ENCODE measurements at regions not wholly inside any gene's neighbourhood (a gene's known extent, or its start where the extent isn't known, plus 50 kb on each side); places are given as distances from the start of the nearest gene placed in this dataset.

DNA sequence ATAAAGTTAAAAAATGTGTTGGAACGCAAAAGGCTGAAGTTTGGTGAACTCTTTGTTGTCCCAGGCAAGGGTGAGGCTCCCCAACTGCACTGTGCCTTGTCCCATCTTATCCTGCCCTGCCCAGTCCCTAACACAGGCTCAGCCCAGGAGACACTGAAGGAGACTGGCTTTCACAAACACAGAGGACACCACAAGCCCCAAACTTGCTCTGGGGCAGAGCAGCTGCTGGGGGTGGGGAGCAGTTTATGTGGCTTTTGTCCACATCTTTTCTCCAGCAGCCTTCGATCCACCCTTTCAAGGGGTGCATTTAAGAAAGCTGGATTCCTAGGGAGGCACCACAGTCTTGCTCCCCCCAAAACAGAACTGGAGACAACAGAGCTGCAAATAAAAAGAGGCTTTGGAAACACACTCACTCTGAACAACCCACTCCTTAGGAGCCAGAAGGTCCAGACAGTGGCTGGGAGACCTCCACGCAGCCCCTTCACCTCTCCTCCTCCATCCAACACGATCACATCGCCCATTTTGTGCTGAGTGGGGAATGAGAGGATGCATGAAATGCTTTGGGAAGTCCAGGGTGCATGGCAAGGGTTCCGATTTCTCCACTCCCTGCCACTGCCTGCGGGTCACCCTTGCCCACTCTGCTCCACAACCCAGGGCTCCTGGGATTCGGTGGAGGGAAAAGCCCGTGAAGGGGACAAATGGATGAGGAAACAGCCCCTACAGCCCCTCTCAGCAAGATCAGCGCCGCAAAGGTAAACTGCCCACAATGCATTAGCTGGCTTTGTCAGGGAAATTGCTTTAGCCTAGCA, 260.5 kb upstream of the TLE3 start:
- no peak for DNase-seq

DNA sequence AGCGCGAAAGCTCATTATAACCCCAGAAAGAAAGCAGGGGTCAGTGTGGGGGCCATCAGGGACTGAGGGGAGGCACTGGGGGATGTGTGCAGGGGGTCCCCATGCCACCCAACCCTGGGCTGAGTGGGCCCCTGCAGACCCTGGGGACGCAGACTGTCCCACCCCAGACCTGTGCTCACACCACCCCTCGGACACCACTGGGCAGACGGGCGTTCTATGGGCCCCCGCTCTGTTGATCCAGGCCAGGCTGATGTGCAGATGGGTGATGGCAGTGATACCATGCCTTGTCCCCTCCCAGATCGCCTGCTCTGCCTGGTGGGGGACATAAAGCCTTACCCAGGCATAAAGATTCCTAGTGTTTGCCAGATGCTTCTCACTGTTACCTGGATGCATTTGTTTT, 259.7 kb upstream of the TLE3 start:
- no peak for DNase-seq

DNA sequence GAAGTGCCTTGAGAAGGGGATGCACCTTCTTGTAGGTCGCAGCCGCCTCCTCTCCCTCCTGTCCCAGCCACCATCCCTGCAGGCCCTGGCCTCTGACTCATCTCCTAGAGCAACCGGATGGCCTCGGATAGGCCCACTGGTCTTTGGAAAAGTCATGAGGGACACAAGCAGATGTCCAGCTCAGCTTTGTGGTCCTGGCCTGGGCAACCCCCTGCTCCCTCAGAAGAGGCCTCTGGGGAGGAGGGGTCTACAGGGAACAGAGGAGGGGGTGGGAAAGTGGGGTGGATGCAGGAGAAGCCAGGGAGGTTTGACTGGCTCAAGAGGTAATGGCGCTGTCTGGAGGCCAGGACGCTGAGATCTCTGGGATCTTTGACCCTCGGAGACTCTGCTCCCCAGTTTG, 259.2 kb upstream of the TLE3 start:
- DNase-seq, result no peak

DNA sequence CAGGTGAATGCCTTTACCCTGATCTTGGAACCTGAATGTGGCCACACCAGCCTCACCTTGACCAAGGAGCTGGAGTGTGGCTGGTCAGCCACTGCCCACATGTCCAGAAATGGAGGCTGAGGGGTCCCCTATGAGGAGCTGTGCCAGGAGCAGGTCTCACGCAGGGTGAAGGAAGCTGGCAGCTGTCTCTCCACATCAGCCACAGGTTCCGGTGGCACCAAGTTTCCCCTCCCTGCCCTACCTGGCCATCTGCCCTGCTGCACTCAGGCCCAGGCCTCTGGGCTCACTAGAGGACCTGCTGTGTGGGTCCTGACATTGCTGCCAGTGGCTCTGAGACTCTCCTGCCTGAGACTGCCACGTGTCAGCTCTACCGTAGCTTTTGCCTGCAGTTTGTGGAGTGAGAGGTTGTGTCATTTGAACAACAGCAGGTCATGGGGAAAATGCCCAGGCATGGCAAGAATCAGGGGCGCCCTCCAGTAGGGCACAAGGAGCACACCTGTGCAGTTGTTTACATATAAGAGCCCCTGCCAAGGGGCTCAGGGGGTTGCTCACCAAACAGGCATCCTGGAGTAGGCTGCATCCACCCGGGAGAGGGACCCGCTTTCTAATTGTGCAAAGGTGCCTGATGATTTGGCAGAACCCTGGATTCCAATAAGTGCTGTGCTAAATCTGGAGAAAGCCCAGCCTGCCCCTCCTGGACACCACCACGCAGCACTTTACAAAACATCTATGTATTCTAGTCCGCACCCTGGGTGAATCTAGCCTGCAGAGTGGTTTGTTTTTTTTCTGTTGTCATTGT, 258.5 kb upstream of the TLE3 start:
- DNase-seq, result no peak

DNA sequence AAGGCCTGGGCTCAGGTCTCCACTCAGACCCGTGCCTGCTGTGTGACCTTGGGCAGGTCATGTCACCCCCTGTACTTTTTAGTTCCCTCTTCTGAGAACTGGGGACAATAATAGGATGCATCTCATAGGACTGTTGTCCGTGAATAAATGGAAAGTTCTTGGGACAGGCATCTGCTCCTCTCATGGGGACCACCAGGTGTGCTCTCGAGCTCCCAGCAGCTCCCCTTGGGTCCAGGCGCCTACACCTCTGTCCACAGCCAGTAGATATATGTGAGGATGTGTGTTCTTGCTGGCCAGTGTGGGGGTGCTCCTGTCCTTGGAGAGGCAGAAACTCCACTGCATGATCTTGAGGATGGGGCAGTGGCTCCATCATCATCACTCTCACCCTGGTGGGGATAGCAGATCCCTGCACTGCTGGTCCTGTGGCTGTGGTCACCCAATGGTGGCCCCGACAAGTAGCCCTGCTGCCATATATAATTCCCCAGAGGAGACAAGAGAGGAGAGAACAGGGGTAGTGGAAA, 257.6 kb upstream of the TLE3 start:
- no peak for DNase-seq

DNA sequence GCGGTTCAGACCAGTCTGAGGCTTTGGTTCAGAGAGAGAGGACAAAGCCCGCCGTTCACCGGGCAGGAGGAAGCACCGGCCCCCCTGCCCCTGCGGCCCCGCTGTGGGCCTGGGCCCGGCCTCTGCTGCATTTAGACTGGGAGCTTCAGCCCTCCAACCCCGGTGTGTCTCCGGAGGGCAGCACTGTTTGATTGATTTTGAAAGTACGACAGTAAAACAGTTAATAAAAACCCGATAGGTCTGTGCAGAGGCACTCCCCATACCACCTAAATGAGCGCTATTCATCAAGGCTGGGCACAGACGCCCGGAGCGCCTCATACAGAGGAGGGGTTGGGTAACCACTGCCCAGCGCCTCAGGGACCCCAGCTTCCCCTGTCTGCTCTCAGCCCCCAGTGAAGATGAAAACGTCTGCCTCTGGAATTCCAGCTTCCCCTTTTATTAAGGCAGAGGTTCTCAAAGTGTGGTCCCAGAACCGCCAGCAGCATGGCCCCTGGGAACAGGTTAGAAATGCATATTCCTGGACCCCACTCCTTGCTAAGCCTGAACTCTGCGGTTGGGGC, 256.7 kb upstream of the TLE3 start:
- no peak for DNase-seq

DNA sequence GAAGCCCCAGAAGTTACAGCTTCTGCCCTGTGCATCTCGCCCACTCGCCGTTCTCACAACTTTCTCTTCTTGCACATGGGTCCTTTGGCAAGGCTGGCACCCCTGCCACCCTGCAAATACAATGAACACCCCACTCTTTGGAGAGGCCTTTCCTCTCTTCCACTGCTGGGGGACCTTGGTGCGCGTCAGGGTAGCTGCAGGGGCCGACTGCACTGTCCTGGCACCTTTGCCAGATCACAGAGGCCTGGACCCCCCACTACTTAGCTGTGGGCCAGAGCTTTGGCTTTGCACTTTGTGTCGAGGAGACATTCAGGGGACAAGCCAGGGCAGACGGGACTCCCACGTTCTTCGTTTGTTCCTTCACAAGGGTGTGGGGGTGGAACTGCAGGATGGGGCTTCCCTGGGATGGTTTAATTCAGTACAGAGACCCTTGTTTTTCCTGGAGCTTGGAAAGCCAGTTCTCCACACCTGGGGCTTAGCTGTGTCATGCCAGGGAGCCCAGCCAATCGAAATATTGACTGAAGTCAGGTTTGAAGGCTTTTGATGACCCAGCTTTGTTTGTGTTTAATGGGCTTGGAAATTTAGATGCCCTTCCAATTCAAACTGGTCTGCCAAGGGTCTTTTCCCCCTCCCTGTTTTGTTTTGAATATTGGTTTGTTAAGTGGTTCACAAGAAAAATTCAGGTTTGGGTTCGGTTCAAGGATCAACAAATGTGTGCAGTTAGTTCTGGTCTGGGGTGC, 256.1 kb upstream of the TLE3 start:
- DNase-seq, result no peak

DNA sequence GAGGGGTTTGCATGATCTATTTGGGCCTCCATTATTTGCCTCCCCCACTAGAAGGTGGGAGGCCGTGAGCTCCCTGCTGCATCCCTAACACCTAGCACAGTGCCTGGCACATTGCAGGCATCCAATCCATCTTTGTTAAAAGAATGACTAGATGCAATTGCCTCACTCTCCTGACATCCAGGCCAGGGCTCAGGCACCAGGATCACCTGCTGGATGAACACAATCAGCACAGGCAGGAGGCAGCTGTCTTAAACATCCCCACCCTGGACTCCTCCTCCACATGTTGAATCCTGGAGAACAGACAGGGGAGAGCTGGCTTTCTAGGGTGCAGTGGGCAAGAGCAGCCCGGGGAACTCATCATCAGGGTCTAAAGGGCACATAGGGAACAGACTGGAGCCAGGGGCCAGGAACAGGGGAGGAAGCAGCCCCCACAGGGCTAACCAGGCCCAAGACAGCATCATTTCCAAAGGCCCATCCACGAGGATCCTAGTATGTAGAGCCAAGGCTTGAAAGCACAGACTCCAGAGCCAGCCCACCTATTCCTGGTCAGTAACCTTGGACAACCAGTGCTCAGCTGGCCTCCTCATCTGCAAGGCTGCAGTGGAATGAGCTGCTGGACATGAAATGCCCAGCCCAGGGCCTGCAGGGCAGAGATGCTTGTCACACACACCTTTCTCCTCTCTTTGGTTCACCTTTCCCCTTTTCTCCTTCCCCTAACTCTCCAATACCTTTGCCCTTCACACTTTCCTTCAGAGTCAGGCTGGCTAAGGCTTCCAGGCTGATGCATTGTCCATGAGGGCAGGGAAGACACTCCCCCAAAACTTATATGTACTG, 254.4 kb upstream of the TLE3 start:
- DNase-seq, result no peak

DNA sequence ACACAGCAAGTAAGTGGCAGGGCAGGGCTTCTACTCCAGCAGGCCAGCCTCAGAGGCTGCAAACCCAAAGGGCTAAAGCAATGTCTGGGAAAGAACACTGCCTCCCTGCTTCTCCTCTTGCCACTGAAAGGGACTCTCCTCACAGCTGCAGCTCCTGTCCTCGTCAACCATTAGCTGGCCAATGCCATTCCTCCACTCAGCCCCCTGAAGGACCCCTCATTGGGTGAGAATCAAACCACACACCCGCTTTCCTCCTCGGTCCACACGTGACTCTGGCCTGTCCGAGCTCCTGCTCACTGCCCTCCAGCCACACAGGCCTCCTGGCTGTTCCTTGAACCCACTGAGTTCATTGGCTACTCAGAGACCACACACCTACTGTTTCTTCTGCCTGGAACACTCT, 253.7 kb upstream of the TLE3 start:
- DNase-seq, result no peak

DNA sequence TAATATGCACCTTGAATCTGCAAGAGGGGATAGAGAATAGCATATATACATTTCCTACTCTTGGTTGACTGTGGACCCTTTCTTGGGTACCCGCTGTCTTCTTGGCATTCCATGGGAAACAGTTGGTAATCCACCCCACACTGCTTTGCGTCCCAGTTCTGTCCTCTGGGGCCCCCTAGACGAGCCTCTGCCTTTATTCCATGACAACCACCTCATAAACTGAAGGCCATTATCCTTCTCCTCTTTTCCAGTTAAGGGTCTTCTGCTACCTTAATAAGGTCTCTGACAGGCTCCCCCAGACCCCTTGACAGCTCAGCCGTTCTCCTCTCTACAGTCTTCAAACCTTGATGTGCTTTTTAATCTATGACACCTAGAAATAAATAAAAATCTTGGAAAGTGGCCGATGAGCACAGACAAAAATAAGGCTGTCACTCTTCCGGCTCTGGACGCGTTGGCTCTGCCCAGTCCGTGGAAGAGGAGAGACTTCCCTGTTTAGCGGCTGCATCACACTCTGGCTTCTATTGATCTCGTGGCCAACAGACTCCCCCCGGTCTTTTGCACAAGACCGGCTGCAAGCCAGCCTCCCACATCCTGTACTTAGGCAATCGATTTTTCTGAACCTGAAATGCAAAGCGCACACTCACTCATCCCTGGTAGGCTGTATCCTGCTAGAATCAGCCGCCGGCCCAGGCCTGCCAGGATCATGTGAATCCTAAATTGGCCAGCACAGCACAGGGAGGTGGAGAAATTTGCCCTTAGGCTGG, 251.0 kb upstream of the TLE3 start:
- peak; percentile 69 for DNase-seq

DNA sequence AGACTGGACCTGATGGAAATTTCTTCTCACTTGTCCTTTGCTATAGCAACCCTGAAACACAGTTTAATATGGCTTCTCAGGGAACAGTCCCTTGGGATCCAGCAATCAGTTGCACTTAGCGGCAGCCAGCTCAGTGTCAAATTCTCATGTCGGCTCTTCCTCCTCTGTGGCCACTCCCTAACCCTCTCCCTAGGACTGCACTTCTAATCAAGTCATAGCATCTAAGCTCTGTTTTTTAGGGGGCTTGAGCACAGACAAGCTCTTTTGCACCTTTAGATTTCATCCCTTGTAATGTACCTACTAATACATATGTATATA, 250.5 kb upstream of the TLE3 start:
- peak; percentile 27 for DNase-seq

DNA sequence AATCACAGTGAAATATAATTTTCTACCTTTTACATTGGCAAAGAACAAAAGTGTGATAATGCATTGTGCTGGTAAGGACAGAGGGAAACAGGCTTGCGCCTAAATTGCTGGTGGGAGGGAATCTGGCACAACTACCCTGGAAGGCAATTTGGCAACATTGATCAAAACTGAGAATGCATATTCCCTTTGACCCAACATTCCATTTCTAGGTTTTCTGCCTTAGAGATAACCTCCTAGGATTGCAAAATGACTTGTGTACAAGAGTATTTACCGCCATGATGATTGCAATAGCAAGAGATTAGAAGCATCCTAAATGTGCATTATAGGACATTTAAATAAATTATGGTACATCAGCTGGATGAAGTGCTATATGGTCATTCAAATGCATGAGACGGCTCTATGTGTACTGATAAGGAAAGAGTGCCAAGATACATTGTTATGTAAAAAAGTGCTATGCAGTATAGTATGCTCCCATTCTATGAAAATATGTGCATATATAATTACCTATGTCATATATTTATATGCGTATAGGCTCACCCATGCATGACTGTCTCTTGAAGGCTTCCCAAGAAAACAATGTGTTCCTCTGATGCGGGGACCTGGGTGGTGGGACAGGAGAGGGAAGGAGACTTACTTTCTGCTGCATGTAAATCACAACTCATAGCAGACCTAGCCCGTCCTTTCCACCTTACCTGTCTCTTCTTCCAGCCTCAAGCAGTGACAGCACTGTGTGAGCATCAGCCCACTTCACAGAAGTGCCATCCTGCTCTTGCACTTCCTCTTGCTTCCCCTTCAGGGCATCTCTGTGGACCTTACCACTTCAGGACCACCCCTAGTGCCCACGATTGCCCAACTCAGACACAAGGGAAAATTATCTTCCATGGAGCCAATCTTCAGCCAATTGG, 249.9 kb upstream of the TLE3 start:
- DNase-seq, result no peak

DNA sequence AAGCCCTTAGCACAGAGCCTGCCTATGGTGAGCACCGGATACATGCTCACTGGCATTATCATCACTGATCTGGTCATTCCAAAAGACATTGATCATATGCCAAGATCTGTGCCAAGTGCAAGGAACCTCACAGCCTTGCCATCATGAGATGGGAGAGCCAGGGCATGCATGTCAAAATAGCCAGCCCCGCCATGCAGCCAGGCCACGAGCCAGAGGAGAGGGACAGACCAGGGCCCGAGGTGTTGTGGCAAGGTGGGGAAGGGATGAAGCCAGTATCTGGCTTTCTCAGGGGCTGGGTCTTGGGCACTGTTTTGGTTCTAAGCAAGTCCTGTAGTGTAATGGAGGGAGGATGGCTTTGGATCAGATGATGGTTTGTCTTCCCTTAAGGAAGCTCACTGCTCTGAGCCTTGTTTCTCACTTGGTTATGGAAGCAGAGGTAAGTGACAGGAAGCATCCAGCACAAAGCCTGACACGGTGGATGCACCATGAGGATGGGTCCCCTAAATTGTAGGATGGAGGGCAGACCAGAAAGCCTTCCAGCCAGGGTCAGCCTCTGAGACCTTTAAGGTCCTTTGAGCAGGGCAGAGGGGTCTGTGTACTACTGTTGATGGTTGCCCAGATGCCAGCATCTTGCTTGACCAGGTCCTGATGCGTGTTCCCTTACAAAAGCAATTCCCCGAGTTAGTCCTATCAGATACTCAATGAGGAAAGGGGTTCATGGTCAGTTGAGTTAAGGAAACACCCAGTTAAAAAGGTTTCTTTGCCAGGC, 247.7 kb upstream of the TLE3 start:
- DNase-seq, result no peak

DNA sequence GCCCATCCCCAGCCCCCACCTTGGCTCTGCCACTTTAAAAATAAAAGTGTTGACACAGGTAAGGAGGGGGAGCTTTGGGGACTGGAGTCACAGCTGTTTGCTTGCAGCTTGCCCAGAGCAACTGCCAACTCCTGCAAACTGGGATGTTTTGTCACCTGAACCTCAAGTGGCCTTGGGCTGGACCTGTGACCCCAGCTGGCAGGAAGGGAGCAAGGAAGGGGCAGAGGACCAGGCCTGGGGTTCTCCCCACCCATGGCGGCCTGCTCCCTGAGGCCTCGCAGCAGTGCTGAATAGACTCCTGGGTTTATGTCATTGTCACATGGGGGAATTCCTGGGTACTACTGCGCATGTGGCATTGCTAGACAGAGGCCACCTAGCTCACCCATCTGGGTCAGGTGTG, 246.9 kb upstream of the TLE3 start:
- peak; percentile 64 for DNase-seq

DNA sequence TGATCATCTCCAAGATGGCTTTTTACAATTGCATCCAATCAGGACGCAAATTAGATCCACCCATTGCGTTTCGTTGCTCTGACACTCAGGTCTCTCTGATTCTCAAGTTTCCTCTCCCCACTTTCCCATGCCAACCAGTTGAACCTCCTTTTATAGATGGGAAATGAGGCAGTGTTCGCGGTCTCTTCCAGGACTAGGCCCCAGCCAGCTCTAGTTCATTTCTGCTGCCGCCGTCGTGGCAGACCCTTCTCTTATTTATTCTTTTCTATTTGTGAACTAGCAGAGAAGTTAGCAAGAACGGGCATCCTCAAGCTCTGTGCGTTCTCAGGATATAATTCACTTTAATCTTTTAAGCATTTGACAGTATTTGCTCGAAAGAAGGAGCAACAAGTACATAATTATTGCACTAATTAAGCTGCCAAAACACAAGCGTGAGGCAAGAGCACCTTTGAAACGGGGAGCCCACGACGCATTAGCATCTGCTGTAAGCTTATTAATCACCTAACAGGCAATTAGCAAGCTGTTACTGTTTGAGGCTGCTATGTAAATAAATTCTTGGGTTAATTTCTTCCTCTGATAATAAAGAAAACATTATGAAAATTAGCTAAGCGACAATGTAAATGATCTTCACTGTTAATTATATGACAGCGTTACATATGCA, 246.4 kb upstream of the TLE3 start:
- no peak for DNase-seq

DNA sequence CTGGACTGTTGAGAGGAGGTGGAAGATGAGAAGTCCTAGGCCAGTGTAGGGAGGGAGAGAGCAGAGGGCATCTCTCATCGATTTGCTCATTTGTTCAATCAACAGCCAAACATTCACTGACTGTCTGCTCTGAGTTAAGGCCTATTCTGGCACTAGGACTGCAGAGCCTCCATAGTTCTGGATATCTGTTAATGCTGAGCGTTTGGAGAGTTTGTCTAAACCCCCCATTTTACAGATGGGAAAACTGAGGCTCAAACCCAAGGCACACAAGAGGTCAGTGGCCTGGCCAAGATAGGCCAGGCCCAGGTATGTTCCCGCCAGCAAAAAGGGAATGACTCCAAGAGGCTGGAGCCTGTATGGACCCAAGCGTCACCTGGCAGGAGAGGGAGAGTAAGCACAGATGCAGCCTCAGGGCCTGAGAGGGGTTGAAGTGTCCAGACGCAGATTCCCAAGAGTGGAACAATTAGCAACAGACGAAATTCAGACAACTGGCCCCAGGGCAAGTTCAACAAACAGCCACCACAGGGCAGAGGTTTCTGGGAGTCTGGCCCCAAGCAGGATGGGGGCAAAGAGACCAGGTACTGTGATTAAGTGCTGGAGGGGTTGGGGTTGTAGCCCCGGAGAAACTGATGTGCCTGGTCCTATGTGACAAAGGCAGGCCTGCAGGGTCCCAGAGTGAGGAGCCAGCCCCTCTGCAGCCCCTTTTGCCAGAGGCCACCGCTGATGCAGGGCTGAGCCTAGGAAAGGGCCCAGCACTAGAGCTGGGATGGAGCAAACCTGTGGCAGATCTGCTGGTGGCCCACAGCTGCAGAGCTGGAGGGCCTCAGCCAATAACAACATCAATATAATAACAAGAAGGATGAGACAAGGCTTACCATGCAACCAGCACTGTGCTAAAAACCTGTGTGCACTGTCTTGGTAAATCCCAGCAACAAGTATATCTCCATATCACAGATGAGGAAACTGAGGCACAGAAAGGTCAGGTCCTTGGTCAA, 245.1 kb upstream of the TLE3 start:
- no peak for DNase-seq

DNA sequence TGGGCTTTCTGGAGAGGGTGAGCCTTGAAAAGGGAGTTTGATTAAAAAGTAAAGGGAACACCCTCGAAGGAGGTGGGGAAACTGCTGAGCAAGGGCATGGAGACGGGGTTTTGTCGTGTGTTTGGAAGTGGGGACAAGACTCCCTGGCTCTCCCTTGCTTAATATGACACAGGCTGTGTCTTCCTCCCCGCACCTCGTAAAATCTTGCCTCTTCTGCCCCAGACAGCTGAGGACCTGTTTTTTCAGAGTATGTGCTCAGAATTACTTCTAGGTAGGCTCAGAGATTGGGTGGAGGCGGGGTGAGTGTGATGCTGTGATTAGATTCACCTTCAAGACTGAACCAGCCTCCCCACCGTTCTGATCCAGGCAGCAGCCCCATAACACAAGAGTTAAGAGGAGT, 244.4 kb upstream of the TLE3 start:
- DNase-seq, result no peak

DNA sequence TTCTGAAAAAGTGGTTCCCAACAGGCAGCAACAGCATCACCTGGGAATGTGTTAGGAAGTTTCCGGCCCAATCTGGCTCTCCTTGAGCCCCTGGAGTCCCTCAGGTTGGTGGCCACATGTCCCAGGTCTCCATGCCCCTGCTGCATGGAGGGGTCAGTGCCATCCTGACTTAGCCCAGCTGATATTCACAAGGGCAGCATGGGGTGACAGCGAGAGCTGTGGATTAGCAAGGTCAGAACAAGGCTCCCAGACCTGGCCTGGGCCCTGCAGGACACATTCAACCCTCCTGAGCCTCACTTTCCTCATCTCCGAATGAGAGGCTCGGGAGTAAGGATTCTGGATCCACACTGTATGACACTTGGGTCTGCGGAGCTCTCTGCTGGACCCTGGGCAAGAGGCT, 243.8 kb upstream of the TLE3 start:
- no peak for DNase-seq
